GM18505 (cell line): ENCODE measurements at regions not wholly inside any gene's neighbourhood (a gene's known extent, or its start where the extent isn't known, plus 50 kb on each side); places are given as distances from the start of the nearest gene placed in this dataset.

Experiments
- ATAC-seq: cut with Tn5 transposase; IDR thresholded peaks from one replicate; pipeline ENCODE4 v1.9.1; 2021; ENCODE audit not compliant: unreplicated experiment
- POLR2A ChIP-seq: IDR thresholded peaks from 4 replicates; pipeline ENCODE4 v1.6.1; 2011; ENCODE audit warnings: borderline replicate concordance; ENCODE audit not compliant: insufficient read depth, insufficient read length; ENCODE audit errors: extremely low read depth

- TF ChIP-seq POLR2A: no peak
- no peak for ATAC-seq
Measured at GRCh38 chr15:70505936-70506912, 257.1 kb downstream of the UACA start.

GRCh38 chr15:70505411-70505919, 257.9 kb downstream of the UACA start:
- ATAC-seq: no peak
- no peak for TF ChIP-seq POLR2A

DNA sequence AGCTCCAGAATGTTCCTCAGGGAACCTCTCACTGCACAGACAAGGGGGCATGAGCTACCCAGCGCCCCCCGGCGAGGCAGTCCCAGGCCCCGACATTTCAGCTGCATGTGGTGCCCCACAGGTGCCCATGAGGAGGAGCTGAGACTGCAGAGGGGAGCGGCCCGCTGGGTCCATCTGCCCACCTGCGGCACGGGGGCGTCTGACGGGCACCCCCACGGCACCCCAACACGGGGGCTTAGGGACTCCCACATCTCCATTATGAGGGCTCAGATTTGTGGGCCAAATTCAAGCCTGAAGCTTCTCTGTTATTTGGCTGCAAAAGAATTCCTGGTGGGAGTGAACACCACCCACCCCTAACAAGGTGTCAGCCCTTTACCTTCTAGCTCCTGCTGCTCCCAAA, 258.4 kb downstream of the UACA start:
- no peak for TF ChIP-seq POLR2A
- no peak for ATAC-seq

GRCh38 chr15:70504299-70504951, 258.9 kb downstream of the UACA start:
- peak; percentile 73 for TF ChIP-seq POLR2A
- peak; percentile 41 for ATAC-seq

- ATAC-seq: peak; percentile 2
- TF ChIP-seq POLR2A: no peak
Measured at GRCh38 chr15:70503798-70504298, 259.5 kb downstream of the UACA start.

DNA sequence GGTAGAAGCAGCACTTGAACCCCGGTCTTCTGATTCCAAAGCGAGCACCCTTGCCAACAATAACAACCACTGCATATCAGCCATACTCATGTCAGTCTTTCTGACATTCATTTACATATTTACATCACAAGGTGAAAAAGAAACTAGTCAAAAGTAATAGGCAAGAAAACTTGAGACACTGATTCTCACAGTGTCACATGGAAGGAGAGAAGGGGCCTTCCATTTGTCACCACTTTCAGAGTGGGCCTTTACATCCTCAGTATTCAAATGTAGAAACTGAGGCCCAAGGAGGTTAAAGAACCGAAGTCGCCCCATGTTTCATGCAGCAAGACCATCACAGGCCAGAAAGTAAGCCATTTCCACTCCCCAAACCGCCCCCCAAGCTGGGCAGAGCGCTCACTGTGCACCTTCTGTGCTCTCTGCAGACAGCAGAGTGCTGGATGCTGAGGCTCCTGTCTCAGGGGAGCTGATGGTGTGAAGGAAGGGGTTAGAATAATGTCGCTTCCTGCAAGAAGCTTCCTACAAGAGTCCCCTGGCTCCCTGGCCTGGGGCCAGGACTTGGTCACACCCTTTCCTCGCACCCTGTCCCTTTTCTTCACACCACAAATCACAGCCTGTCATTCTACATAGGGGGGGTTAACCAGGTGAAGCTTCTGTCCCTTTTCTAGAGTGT, 260.1 kb downstream of the UACA start:
- ATAC-seq: no peak

DNA sequence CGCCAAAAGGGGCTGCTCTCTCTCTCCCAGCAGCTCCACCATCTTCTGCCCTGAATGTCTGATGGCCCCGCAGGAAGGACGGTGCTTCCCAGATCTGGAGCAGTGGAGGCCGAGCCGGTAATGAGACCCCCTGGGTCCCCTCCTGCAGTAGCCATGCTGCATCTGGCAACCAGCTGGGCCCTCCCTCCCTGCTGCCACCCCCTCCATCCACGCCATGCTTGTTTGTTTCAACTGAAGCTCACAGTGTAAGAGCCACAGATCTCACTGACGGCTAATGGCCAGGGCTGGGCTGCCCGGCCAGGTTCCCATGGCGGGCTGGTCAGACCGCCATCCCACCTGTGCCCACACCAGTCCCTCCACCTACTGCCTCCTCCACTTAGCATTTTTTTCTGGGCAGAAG, 260.8 kb downstream of the UACA start:
- no peak for ATAC-seq
- TF ChIP-seq POLR2A: no peak

More for the DNA sequence above, 260.1 kb downstream of the UACA start:
- peak; percentile 19 for TF ChIP-seq POLR2A

DNA sequence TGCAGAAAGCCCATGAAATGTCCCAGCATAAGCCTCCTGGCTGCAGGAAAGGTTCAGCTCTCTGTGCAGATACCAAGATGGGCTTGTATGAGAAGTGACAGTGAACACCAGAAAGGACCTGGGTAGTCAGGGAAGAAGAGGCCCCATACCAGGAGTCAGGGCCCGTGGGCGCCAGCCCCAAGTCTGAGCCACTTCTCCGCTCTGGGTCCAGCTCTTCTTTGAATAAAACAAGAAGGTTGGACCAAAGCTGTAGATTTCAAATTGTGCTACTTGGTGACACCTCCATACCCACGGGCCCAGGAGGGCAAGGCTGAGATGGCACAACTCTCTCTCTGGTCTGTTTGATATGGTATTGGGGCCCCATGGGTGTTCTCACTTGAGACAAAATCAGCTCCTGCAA, 261.5 kb downstream of the UACA start:
- TF ChIP-seq POLR2A: no peak
- ATAC-seq: no peak

GRCh38 chr15:70501121-70501727, 262.1 kb downstream of the UACA start:
- no peak for TF ChIP-seq POLR2A
- no peak for ATAC-seq

DNA sequence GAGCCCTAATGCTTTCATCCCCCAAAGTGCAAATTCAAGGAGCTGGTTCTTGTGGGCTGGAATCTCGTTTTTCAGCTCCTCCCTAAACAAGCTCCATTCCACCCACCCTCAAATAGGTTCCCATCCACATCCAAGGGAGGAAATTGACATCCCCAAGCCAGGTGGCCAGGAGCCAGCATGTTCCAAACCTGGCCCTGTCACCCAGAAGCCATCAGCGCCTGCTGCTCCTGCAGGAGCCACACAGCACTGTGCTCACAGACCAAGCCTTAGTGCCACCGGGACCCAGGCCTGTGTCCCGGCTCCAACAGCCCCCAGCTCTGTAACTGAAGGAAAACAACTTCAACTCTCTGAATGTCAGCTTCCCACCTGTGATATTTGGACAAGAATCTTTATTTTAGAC, 263.6 kb downstream of the UACA start:
- ATAC-seq: no peak
- TF ChIP-seq POLR2A: no peak

DNA sequence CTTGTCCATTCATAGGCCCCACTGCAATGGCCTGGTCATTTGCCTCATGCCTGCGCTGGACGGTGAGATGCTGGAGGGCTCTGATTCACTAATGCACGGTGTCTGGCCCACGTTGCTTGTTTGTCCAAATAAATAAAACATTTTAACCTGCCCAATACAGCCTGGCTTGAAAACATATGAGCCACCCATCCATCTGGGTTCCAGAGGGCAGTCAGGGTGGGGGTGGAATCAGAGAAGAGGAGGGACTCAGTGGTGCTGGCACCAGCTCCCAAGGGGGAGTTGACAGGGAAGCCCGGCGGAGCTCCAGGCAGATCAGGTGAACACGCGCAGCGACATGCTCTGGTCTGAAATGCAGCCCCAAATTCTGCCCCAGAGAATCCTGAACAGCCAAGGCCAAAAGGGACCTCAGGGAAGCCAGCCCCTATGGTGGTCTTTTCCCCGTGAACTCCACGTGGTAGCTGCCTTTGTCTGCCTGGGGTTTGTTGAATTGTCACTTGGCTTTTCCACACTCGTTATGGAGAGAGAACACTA, 265.2 kb downstream of the UACA start:
- no peak for TF ChIP-seq POLR2A
- ATAC-seq: no peak

GRCh38 chr15:70497661-70498060, 265.7 kb downstream of the UACA start:
- no peak for ATAC-seq
- TF ChIP-seq POLR2A: no peak

- no peak for ATAC-seq
- TF ChIP-seq POLR2A: no peak
Measured at GRCh38 chr15:70495991-70496599, 267.3 kb downstream of the UACA start.
